Ovary (tissue), 7 donors: ENCODE measurements at regions not wholly inside any gene's neighbourhood (a gene's known extent, or its start where the extent isn't known, plus 50 kb on each side); places are given as distances from the start of the nearest gene placed in this dataset.

Source experiments
- DNase-seq, 5 donors: peaks; one replicate each; pipeline ENCODE4 v3.0.0-alpha.2; 2019 to 2020
- H3K27ac ChIP-seq, 2 donors: fragments of 200-600 bp; one replicate each; pipeline versions ENCODE4 v1.5.1 to v1.8.0; 2019 to 2022
- H3K27me3 ChIP-seq: fragments of 200-600 bp; one replicate; pipeline ENCODE4 v1.8.0; 2022
- H3K36me3 ChIP-seq: fragments of 200-600 bp; sonication (generic); one replicate; pipeline ENCODE4 v1.5.1; 2019
- H3K4me1 ChIP-seq: one replicate; pipeline ENCODE4 v1.8.1; 2013; ENCODE audit warnings: mild to moderate bottlenecking, moderate library complexity; ENCODE audit not compliant: insufficient read depth
- H3K4me3 ChIP-seq: fragments of 200-600 bp; sonication (generic); one replicate; pipeline ENCODE4 v1.5.1; 2017
- H3K9me3 ChIP-seq, 2 donors: fragments of 200-600 bp in 1 of 2; sonication (generic) in 1 of 2; one replicate each; pipeline versions ENCODE4 v1.5.1 to v1.8.1; 2013 to 2019; ENCODE audit warnings: mild to moderate bottlenecking in 1 of 2, moderate library complexity in 1 of 2
- CTCF ChIP-seq, 3 donors: fragments of 450-650 bp in 2 of 3; fragments of 200-600 bp in 1 of 3; IDR thresholded peaks; one replicate each; pipeline versions ENCODE4 v1.5.1 to v1.8.0; 2016 to 2022; ENCODE audit warnings: antibody characterized with exemption in 3 of 3, mild to moderate bottlenecking in 1 of 3
- EP300 ChIP-seq: sonication (generic); formaldehyde crosslinking; IDR thresholded peaks from one replicate; pipeline ENCODE4 v1.6.1; 2017; ENCODE audit warnings: antibody characterized with exemption
- POLR2A ChIP-seq: fragments of 450-650 bp; IDR thresholded peaks from one replicate; pipeline ENCODE4 v1.6.1; 2017; ENCODE audit warnings: antibody characterized with exemption, mild to moderate bottlenecking, moderate library complexity
- WGBS, 3 donors: extraction: QIAGEN DNeasy Blood & Tissue Kit in 1 of 3; methylation state at CpG; one replicate each; pipeline versions ENCODE4 v1.1.5 to v1.1.7; 2013 to 2017; 5-methylcytosine and 5-hydroxymethylcytosine counted together
- intact Hi-C, 4 donors: fragments of 100-400 bp; cut with DNase I; formaldehyde crosslinking; loops; one replicate each; pipeline versions ENCODE4 v1.11.0 to v1.15.1; 2022 to 2023
- donor health status: DM: no; HTN: no; CAD: no; lungs with moderate emphysema.
- donor health status: DM: no; HTN: no; CAD: no.
- donor health status: Bipolar disorder and iron deficiency.
- donor health status: DM: no; HTN: no; CAD: no.
- donor health status: DM: yes; HTN: yes; CAD: no.

DNA sequence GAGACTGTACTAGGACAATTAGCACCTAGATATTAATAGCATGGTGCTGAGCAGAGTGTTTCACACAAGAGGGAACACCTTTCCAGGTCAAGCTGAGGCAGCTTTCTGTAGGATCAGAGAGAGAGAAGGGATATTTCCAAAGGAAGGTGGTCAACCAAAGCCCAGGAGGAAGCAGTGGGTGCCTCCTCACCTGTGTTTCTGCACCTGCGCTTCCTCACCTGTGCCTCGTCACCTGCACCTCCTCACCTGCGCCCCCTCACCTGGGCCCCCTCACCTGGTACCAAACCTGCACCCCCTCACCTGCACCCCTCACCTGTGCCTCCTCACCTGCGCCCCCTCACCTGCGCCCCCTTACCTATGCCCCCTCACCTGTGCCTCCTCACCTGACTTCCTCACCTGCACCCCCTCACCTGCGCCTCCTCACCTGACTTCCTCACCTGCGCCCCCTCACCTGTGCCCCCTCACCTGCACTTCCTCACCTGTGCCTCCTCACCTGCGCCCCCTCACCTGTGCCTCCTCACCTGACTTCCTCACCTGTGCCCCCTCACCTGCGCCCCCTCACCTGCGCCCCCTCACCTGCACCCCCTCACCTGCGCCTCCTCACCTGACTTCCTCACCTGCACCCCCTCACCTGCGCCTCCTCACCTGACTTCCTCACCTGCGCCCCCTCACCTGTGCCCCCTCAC, 67.9 kb downstream of the TTLL2 start:
- no peak overlapping the region for H3K4me3 ChIP-seq
- 82 to 83% (median 82%) methylated on average over 12 to 13 of the region's 13 CpGs for WGBS, 3 donors
- TF ChIP-seq EP300, result no peak
- no peak for TF ChIP-seq POLR2A
- TF ChIP-seq CTCF (IDR thresholded peaks at IDR 0.05), result no peak

GRCh38 chr6:167393731-167394130, 68.8 kb downstream of the TTLL2 start:
- TF ChIP-seq POLR2A (no peak), CTCF (IDR thresholded peaks at IDR 0.05) (no peak), EP300 (no peak)
- intact Hi-C loops, result no loop called here
- H3K27me3 ChIP-seq, result no peaks in the 10 kb centered on the region
- H3K4me1 ChIP-seq, result no peaks in the 10 kb centered on the region
- H3K4me3 ChIP-seq, result no peak overlapping the region
- 89 to 92% (median 91%) methylated on average over 7 of the region's 7 CpGs for WGBS, 3 donors
- H3K36me3 ChIP-seq, result no peaks in the 10 kb centered on the region
- DNase-seq, result no peak
- no peak overlapping the region for H3K27ac ChIP-seq
- no peaks in the 10 kb centered on the region for H3K9me3 ChIP-seq

More for the DNA sequence above, 67.9 kb downstream of the TTLL2 start:
- Histone ChIP-seq H3K27ac (no peak overlapping the region), H3K9me3 (no peaks in the 10 kb centered on the region), H3K36me3 (no peaks in the 10 kb centered on the region), H3K27me3 (no peaks in the 10 kb centered on the region), H3K4me1 (no peaks in the 10 kb centered on the region)
- intact Hi-C loops, result no loop called here
- no peak for DNase-seq

DNA sequence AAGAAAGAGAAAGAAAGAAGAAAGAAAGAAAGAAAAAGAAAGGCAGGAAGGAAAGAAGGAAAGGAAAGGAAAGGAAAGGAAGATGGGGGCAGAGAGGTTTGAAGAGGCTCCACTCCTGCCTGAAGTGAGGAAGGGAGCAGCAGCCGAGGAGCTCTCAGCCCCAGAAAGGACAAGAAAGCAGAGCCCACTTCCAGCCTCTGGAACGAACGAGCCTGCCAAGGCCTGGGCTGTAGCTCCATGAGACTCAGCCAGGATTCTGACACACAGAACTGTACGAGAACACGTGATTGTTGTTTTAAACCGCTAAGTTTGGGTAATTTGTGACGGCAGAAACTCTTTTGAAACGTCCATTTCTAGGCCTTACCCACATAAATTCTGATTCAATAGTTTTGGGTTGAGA, 69.5 kb downstream of the TTLL2 start:
- intact Hi-C loops, result no loop called here
- no peak for DNase-seq
- TF ChIP-seq EP300 (no peak), POLR2A (no peak), CTCF (IDR thresholded peaks at IDR 0.05) (no peak)
- Histone ChIP-seq H3K4me1 (no peaks in the 10 kb centered on the region), H3K9me3 (no peaks in the 10 kb centered on the region), H3K4me3 (no peak overlapping the region), H3K27me3 (no peaks in the 10 kb centered on the region), H3K36me3 (no peaks in the 10 kb centered on the region), H3K27ac (no peak overlapping the region)
- WGBS, 3 donors, result 52 to 56% (median 56%) methylated on average over 8 of the region's 8 CpGs

- Histone ChIP-seq H3K9me3 (no peaks in the 10 kb centered on the region), H3K4me3 (no peak overlapping the region), H3K36me3 (no peaks in the 10 kb centered on the region), H3K27me3 (no peaks in the 10 kb centered on the region), H3K27ac (no peak overlapping the region), H3K4me1 (no peaks in the 10 kb centered on the region)
- TF ChIP-seq CTCF (IDR thresholded peaks at IDR 0.05) (no peak), POLR2A (no peak), EP300 (no peak)
- intact Hi-C loops, result no loop called here
- DNase-seq, result no peak
- WGBS, 3 donors, result 92 to 93% (median 92%) methylated on average over 19 of the region's 19 CpGs
Measured at GRCh38 chr6:167394820-167395219, 69.9 kb downstream of the TTLL2 start.
